Mesendoderm (in vitro differentiated cells): ENCODE measurements at regions not wholly inside any gene's neighbourhood (a gene's known extent, or its start where the extent isn't known, plus 50 kb on each side); places are given as distances from the start of the nearest gene placed in this dataset.
"Not testable (repeated sequence)": the region's sequence is repeated elsewhere in the genome, so short reads cannot be mapped to it uniquely, and the experiment has no call there.

Source experiments
- DNase-seq: peaks from one replicate; pipeline ENCODE4 v3.0.0; 2013
- H2AK5ac ChIP-seq: 2 replicates; pipeline ENCODE4 v1.6.1; 2013; ENCODE audit warnings: low read length, inconsistent platforms
- H2BK120ac ChIP-seq: 2 replicates; pipeline ENCODE4 v1.6.1; 2013; ENCODE audit warnings: low read depth, mild to moderate bottlenecking, low read length, moderate library complexity, mixed read lengths
- H2BK15ac ChIP-seq: replicated peaks from 2 replicates; pipeline ENCODE4 v1.6.1; 2013; ENCODE audit warnings: low read depth, mild to moderate bottlenecking, moderate library complexity
- H2BK5ac ChIP-seq: 2 replicates; pipeline ENCODE4 v1.6.1; 2013; ENCODE audit warnings: low read length, inconsistent platforms
- H3K18ac ChIP-seq: 2 replicates; pipeline ENCODE4 v1.6.1; 2013; ENCODE audit warnings: mild to moderate bottlenecking, low read length, mixed read lengths
- H3K23ac ChIP-seq: one replicate; pipeline ENCODE4 v1.6.1; 2013; ENCODE audit warnings: low read length
- H3K27ac ChIP-seq: 2 replicates; pipeline ENCODE4 v1.5.1; 2013; ENCODE audit warnings: low read depth, mild to moderate bottlenecking, inconsistent platforms, low read length, moderate library complexity
- H3K27me3 ChIP-seq: 2 replicates; pipeline ENCODE4 v1.6.1; 2013; ENCODE audit warnings: low read length, control low read depth, mild to moderate bottlenecking, inconsistent platforms; ENCODE audit not compliant: insufficient read depth, poor library complexity
- H3K36me3 ChIP-seq: 2 replicates; pipeline ENCODE4 v1.6.1; 2013; ENCODE audit warnings: low read length, inconsistent platforms; ENCODE audit not compliant: control insufficient read depth, insufficient read depth
- H3K4ac ChIP-seq: one replicate; pipeline ENCODE4 v1.6.1; 2013; ENCODE audit warnings: low read depth, mild to moderate bottlenecking, low read length, moderate library complexity
- H3K4me1 ChIP-seq: 2 replicates; pipeline ENCODE4 v1.6.1; 2013; ENCODE audit warnings: low read depth, low read length, inconsistent platforms; ENCODE audit not compliant: control insufficient read depth
- H3K4me2 ChIP-seq: 2 replicates; pipeline ENCODE4 v1.6.1; 2013; ENCODE audit warnings: low read length
- H3K4me3 ChIP-seq: 2 replicates; pipeline ENCODE4 v1.5.1; 2013; ENCODE audit warnings: mild to moderate bottlenecking, low read length
- H3K56ac ChIP-seq: one replicate; pipeline ENCODE4 v1.6.1; 2013; ENCODE audit warnings: low read length
- H3K79me1 ChIP-seq: 2 replicates; pipeline ENCODE4 v1.6.1; 2013; ENCODE audit warnings: low read length, inconsistent platforms
- H3K79me2 ChIP-seq: 2 replicates; pipeline ENCODE4 v1.6.1; 2013; ENCODE audit warnings: mild to moderate bottlenecking, low read length; ENCODE audit not compliant: control insufficient read depth, insufficient read depth
- H3K9ac ChIP-seq: 2 replicates; pipeline ENCODE4 v1.6.1; 2013; ENCODE audit warnings: low read length, inconsistent platforms
- H4K5ac ChIP-seq: one replicate; pipeline ENCODE4 v1.6.1; 2013; ENCODE audit warnings: low read length
- H4K8ac ChIP-seq: one replicate; pipeline ENCODE4 v1.6.1; 2013; ENCODE audit warnings: low read depth, mild to moderate bottlenecking, control low read depth, low read length, moderate library complexity
- WGBS: extraction: QIAGEN DNeasy Blood & Tissue Kit; methylation state at CpG from one replicate; pipeline ENCODE4 v1.1.7; 2013; ENCODE audit warnings: low lambda C conversion rate, missing lambda C conversion rate; ENCODE audit not compliant: insufficient coverage; ENCODE audit errors: extremely low coverage; 5-methylcytosine and 5-hydroxymethylcytosine counted together

DNA sequence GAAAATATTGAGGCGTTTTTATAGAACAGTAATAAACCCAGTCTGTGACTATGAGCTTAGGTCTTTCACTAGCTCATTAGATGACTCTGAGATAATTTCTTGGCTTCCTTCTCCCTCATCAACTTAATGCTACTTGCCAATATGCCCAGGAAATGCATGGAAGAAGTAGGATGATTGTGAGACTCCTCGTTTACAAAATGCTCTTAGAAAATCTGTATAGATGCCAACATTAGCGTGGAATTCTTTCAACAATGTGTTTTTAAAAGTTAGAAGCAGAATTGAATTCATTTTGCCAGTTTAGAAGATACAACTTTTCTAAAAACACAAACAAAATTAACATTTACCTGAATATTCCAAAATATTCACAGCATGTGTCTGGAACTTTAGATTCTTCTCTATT, 424.6 kb downstream of the BTG1 start:
- H2BK5ac ChIP-seq: no peak overlapping the region
- H3K4me2 ChIP-seq: no peak overlapping the region
- H2AK5ac ChIP-seq: no peak overlapping the region
- H3K56ac ChIP-seq: no peak overlapping the region
- no peak overlapping the region for H3K4me3 ChIP-seq
- no peaks in the 10 kb centered on the region for H3K4me1 ChIP-seq
- 100% methylated on average over 1 of the region's 3 CpGs for WGBS
- no peak overlapping the region for H3K27ac ChIP-seq
- H3K23ac ChIP-seq: no peak overlapping the region
- H4K8ac ChIP-seq: no peak overlapping the region
- H3K4ac ChIP-seq: no peak overlapping the region
- H3K79me1 ChIP-seq: no peaks in the 10 kb centered on the region
- no peaks in the 10 kb centered on the region for H3K36me3 ChIP-seq
- no peak overlapping the region for H3K18ac ChIP-seq
- no peaks in the 10 kb centered on the region for H3K27me3 ChIP-seq
- no peak for DNase-seq
- H3K9ac ChIP-seq: no peak overlapping the region
- no peaks in the 10 kb centered on the region for H3K79me2 ChIP-seq
- no peak overlapping the region for H2BK120ac ChIP-seq
- no peak overlapping the region for H2BK15ac ChIP-seq
- H4K5ac ChIP-seq: no peak overlapping the region

DNA sequence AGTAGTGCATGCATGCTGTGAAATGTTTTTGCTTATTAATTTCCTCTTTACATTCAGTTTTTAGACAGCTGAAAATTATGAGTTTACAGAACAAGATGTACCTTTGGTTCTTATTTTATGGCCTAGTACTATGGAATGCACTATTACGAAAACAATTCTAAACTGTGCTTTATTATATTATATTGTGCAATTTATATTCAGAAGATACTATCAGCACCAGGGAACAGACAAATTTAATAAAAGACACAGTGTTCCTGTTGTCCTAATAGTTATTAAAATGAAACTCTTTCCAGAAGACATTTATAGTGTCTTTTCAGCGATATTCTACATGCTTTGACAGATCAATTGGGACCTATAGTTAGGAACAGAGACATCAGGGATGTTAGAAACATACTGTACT, 427.3 kb downstream of the BTG1 start:
- Histone ChIP-seq H3K4ac (no peak overlapping the region), H2BK120ac (no peak overlapping the region), H3K4me3 (no peak overlapping the region), H3K4me2 (no peak overlapping the region), H3K27me3 (no peaks in the 10 kb centered on the region), H3K56ac (no peak overlapping the region), H3K79me1 (no peaks in the 10 kb centered on the region), H2BK15ac (no peak overlapping the region), H3K18ac (no peak overlapping the region), H2AK5ac (no peak overlapping the region), H3K23ac (no peak overlapping the region), H3K79me2 (no peaks in the 10 kb centered on the region), H3K9ac (no peak overlapping the region), H3K36me3 (no peaks in the 10 kb centered on the region), H3K4me1 (no peaks in the 10 kb centered on the region), H2BK5ac (no peak overlapping the region), H4K5ac (no peak overlapping the region), H4K8ac (no peak overlapping the region), H3K27ac (no peak overlapping the region)
- DNase-seq: no peak
- no CpG with 5 or more reads among the region's 2 CpGs for WGBS

DNA sequence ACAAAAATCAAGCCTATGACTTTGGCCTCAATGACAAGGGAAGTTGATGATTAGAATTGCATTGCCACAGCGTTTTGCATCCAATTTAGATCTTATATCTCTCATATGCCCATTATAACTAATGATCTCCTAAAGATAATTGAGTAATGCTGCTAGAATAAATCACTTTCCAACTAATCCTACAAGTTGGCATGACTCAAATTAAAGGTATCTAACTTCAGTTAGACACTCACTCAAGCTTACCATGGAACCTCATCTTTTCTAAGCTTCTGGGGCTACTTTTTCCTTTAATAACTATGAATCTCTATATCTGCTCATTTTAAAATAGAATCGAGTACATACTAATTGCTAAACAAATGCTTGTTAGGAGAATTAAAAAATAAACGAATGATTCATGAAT, 427.8 kb downstream of the BTG1 start:
- no CpG with 5 or more reads among the region's 3 CpGs for WGBS
- no peak for DNase-seq
- no peak overlapping the region for H4K5ac ChIP-seq
- H4K8ac ChIP-seq: no peak overlapping the region
- H3K27me3 ChIP-seq: no peaks in the 10 kb centered on the region
- H3K18ac ChIP-seq: no peak overlapping the region
- H3K27ac ChIP-seq: no peak overlapping the region
- H3K4ac ChIP-seq: no peak overlapping the region
- no peaks in the 10 kb centered on the region for H3K79me2 ChIP-seq
- H3K79me1 ChIP-seq: no peaks in the 10 kb centered on the region
- H2BK5ac ChIP-seq: no peak overlapping the region
- H3K4me2 ChIP-seq: no peak overlapping the region
- no peaks in the 10 kb centered on the region for H3K36me3 ChIP-seq
- H2BK120ac ChIP-seq: no peak overlapping the region
- no peak overlapping the region for H3K4me3 ChIP-seq
- no peaks in the 10 kb centered on the region for H3K4me1 ChIP-seq
- H3K9ac ChIP-seq: no peak overlapping the region
- H2BK15ac ChIP-seq: no peak overlapping the region
- H3K23ac ChIP-seq: no peak overlapping the region
- no peak overlapping the region for H3K56ac ChIP-seq
- H2AK5ac ChIP-seq: no peak overlapping the region

DNA sequence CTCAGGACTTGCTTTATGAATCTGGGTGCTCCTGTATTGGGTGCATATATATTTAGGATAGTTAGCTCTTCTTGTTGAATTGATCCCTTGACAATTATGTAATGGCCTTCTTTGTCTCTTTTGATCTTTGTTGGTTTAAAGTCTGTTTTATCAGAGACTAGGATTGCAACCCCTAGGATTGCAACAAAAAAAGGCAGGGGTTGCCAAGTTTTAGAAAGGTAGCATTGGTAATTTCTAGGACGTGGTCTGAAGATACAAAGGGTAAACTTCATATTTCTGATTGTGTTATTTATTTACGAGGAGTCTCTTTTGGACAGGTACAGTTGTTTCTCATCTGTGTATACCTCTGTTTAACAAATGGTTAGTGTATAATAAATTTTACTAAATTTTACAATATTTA, 433.7 kb downstream of the BTG1 start:
- not testable (repeated sequence) for H3K27ac ChIP-seq, H3K9ac ChIP-seq, H3K4me2 ChIP-seq, H3K18ac ChIP-seq, H2BK15ac ChIP-seq, H3K23ac ChIP-seq, H4K8ac ChIP-seq, H4K5ac ChIP-seq, H2AK5ac ChIP-seq, H2BK5ac ChIP-seq, H3K36me3 ChIP-seq, H3K56ac ChIP-seq, H3K79me1 ChIP-seq, H3K4me1 ChIP-seq, H2BK120ac ChIP-seq, H3K27me3 ChIP-seq, DNase-seq, H3K4me3 ChIP-seq, H3K4ac ChIP-seq, H3K79me2 ChIP-seq
- WGBS: no CpG with 5 or more reads among the region's 2 CpGs

DNA sequence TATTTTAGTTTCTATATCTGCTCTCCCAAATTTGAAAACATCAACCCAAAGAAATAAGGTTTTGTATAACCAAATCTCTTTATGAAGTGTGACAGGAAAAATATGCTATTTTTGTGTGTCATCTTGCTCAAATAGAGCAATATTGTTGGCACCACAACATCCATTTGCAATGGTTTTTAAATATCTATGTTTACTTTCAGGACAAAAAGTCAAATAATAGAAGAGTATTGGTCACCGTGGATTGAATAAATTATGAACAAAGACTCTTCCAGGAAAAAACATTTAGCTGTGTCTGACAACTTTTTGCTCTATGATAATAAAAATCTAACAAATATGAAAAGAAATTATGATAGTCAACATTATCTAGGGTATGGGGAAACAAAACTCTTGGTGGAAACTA, 439.2 kb downstream of the BTG1 start:
- no peak overlapping the region for H3K27ac ChIP-seq
- no peak overlapping the region for H3K4ac ChIP-seq
- no CpG with 5 or more reads among the region's 1 CpG for whole genome bisulfite sequencing
- H3K36me3 ChIP-seq: no peaks in the 10 kb centered on the region
- H4K5ac ChIP-seq: no peak overlapping the region
- H3K18ac ChIP-seq: no peak overlapping the region
- no peak overlapping the region for H3K9ac ChIP-seq
- H3K56ac ChIP-seq: no peak overlapping the region
- H3K4me1 ChIP-seq: no peaks in the 10 kb centered on the region
- no peak overlapping the region for H3K23ac ChIP-seq
- no peaks in the 10 kb centered on the region for H3K79me1 ChIP-seq
- no peak for DNase-seq
- H3K4me3 ChIP-seq: no peak overlapping the region
- no peaks in the 10 kb centered on the region for H3K27me3 ChIP-seq
- H4K8ac ChIP-seq: no peak overlapping the region
- H2BK120ac ChIP-seq: no peak overlapping the region
- no peak overlapping the region for H2BK15ac ChIP-seq
- H3K4me2 ChIP-seq: no peak overlapping the region
- H3K79me2 ChIP-seq: no peaks in the 10 kb centered on the region
- H2BK5ac ChIP-seq: no peak overlapping the region
- no peak overlapping the region for H2AK5ac ChIP-seq

DNA sequence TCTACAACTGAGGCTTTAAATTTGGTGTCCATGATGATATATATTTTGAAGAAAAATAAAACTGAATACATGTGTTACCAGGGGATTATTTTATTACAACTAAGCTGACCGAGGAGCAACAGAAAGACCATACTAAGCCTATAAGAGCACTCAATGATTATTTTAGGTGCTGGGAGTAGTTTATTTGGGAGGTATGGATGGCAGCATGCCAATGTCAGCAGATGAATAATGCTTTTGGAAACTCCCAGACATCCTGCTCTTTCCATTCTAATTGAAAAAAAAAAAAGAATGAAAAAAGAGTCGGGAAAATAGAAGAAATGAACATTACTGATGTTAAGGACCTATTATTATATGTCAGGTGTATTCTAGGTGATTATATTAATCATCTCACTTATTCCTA, 441.2 kb downstream of the BTG1 start:
- no peak overlapping the region for H3K56ac ChIP-seq
- no peak overlapping the region for H2BK120ac ChIP-seq
- H4K5ac ChIP-seq: no peak overlapping the region
- no peaks in the 10 kb centered on the region for H3K79me1 ChIP-seq
- H3K27ac ChIP-seq: no peak overlapping the region
- no peak overlapping the region for H3K4me3 ChIP-seq
- H3K27me3 ChIP-seq: no peaks in the 10 kb centered on the region
- no peak for DNase-seq
- H2BK5ac ChIP-seq: no peak overlapping the region
- no peaks in the 10 kb centered on the region for H3K4me1 ChIP-seq
- no peak overlapping the region for H3K4me2 ChIP-seq
- no peak overlapping the region for H3K18ac ChIP-seq
- no peak overlapping the region for H3K4ac ChIP-seq
- WGBS: no CpG with 5 or more reads among the region's 2 CpGs
- no peak overlapping the region for H2BK15ac ChIP-seq
- H3K23ac ChIP-seq: no peak overlapping the region
- H3K36me3 ChIP-seq: no peaks in the 10 kb centered on the region
- no peak overlapping the region for H3K9ac ChIP-seq
- no peaks in the 10 kb centered on the region for H3K79me2 ChIP-seq
- no peak overlapping the region for H4K8ac ChIP-seq
- H2AK5ac ChIP-seq: no peak overlapping the region
